ENCODE measurements at regions not wholly inside any gene's neighbourhood (a gene's known extent, or its start where the extent isn't known, plus 50 kb on each side); places are given as distances from the start of the nearest gene placed in this dataset.

- Histone ChIP-seq H3K27ac (ENCODE audit: insufficient read length, low read depth, low read length) (no peak overlapping the region), H3K9ac (ENCODE audit: extremely low read depth, insufficient read length, low read length) (no peak overlapping the region), H3K23ac (ENCODE audit: insufficient read length, low read depth, low read length) (no peak overlapping the region), H2AK5ac (ENCODE audit: insufficient read length, low read length) (no peak overlapping the region), H3K79me1 (ENCODE audit: insufficient read depth, low read depth, low read length, poor library complexity, severe bottlenecking) (no peaks in the 10 kb centered on the region), H2BK15ac (ENCODE audit: low read depth, low read length) (no peak overlapping the region), H3K79me2 (ENCODE audit: insufficient read depth, low read length) (no peaks in the 10 kb centered on the region), H2AFZ (ENCODE audit: low read length) (no peak overlapping the region), H4K20me1 (ENCODE audit: control insufficient read depth, insufficient read depth, insufficient read length) (no peaks in the 10 kb centered on the region), H3K27me3 (ENCODE audit: insufficient read depth, low read length) (no peaks in the 10 kb centered on the region), H3K4ac (ENCODE audit: low read depth, low read length) (no peak overlapping the region), H3K4me2 (ENCODE audit: insufficient read depth, insufficient read length, low read length) (no peak overlapping the region), H3K14ac (ENCODE audit: insufficient read depth, low read length) (no peak overlapping the region), H3K23me2 (ENCODE audit: insufficient read length, low read depth, low read length, poor library complexity, severe bottlenecking) (no peaks in the 10 kb centered on the region), H3K18ac (ENCODE audit: insufficient read length, low read depth, low read length) (no peak overlapping the region), H2BK5ac (ENCODE audit: insufficient read length, low read length) (no peak overlapping the region), H3T11ph (ENCODE audit: low read length) (no peak overlapping the region), H2BK12ac (ENCODE audit: insufficient read length, low read depth, low read length) (no peak overlapping the region), H3K4me1 (ENCODE audit: insufficient read depth, low read length) (peaks cover 3% of the 10 kb centered on the region; the same call in 1 of the 2 replicates), H2BK20ac (ENCODE audit: low read depth, low read length, poor library complexity, severe bottlenecking) (no peak overlapping the region), H4K91ac (ENCODE audit: insufficient read length, low read depth, low read length) (no peak overlapping the region), H3K56ac (ENCODE audit: insufficient read length, low read depth, low read length) (no peak overlapping the region), H2BK120ac (ENCODE audit: low read depth, low read length, poor library complexity, severe bottlenecking) (no peak overlapping the region), H4K5ac (ENCODE audit: insufficient read length, low read depth, low read length) (no peak overlapping the region), H4K8ac (replicated peaks; ENCODE audit: insufficient read length, low read depth, low read length) (no peak overlapping the region), H3K9me3 (ENCODE audit: control insufficient read depth, low read depth, low read length) (no peaks in the 10 kb centered on the region)
- peaks cover 8 to 10% of the 10 kb centered on the region in 2 experiments for H3K4me1 Mint-ChIP-seq
- H3K27ac Mint-ChIP-seq = no peak overlapping the region
- no peak for DNase-seq
- TF ChIP-seq CTCF (conservative IDR thresholded peaks at IDR 0.05) = no peak
- peaks cover 2% of the 10 kb centered on the region for H3K27me3 Mint-ChIP-seq (ENCODE audit: low read depth)
- H3K4me3 Mint-ChIP-seq = no peak overlapping the region
- no peaks in the 10 kb centered on the region for H3K36me3 Mint-ChIP-seq (ENCODE audit: insufficient read depth in 1 of 3, low read depth in 3 of 3)
- peaks cover 2 to 3% of the 10 kb centered on the region in 2 experiments; a peak in 2 of 5 replicates for H3K9me3 Mint-ChIP-seq
- WGBS (ENCODE audit: extremely low coverage, insufficient read length, low lambda C conversion rate) = no CpG with 5 or more reads among the region's 4 CpGs
Observed at GRCh38 chr15:29638781-29639180, 183.5 kb downstream of the TJP1 start.

All from H9 (cell line).